ENCODE measurements at regions not wholly inside any gene's neighbourhood (a gene's known extent, or its start where the extent isn't known, plus 50 kb on each side); places are given as distances from the start of the nearest gene placed in this dataset.

GRCh38 chr12:126734710-126735109 lies 1532.3 kb upstream of the TMEM132C start:
- Histone ChIP-seq H3K4me2 (ENCODE audit: insufficient read depth, low read length) (no peak overlapping the region), H3K27me3 (ENCODE audit: control insufficient read depth in 2 of 2, insufficient read depth in 2 of 2, low read length in 2 of 2) (no peaks in the 10 kb centered on the region), H3K36me3 (ENCODE audit: control insufficient read depth in 2 of 2, extremely low read depth in 1 of 2, insufficient read depth in 2 of 2, low read length in 2 of 2) (no peaks in the 10 kb centered on the region), H2AFZ (ENCODE audit: low read depth, low read length) (no peak overlapping the region), H3K9ac (replicated peaks; ENCODE audit: extremely low read depth, insufficient read depth, low read length) (no peak overlapping the region), H3K9me1 (replicated peaks; ENCODE audit: control insufficient read depth, extremely low read depth, insufficient read depth, low read length) (no peaks in the 10 kb centered on the region), H3K4me1 (ENCODE audit: control insufficient read depth, extremely low read depth, insufficient read depth, low read length) (no peaks in the 10 kb centered on the region), H3K27ac (ENCODE audit: insufficient read depth, low read depth, low read length) (no peak overlapping the region), H3K79me2 (ENCODE audit: control insufficient read depth, insufficient read depth, low read length) (no peaks in the 10 kb centered on the region), H3K9me3 (replicated peaks; ENCODE audit: control insufficient read depth, insufficient read depth, low read length) (peaks cover 7% of the 10 kb centered on the region), H4K20me1 (replicated peaks; ENCODE audit: control insufficient read depth, extremely low read depth, insufficient read depth, low read length) (no peaks in the 10 kb centered on the region), H3K4me3 (replicated peaks in 1 of 3; ENCODE audit: insufficient read depth in 1 of 3, low read depth in 1 of 3, low read length in 3 of 3) (no peak overlapping the region)
- intact Hi-C loops (cut with micrococcal nuclease) (no loop called here), dilution Hi-C loops (cut with MboI; ENCODE audit: extremely low pct_ligation_motif_present, low sequenced_read_pairs) (no loop called here)
- BruUV-seq (replicated peaks): no TSS peak
- FAIRE-seq: no peak
- POLR2A ChIA-PET: no interaction called here
- CTCF ChIA-PET: no interaction called here
- DNase-seq (ENCODE audit: low read depth, low spot score): no peak
- no peak for TF ChIP-seq JUN (IDR thresholded peaks at IDR 0.05; ENCODE audit: borderline replicate concordance, insufficient read depth, insufficient read length, low read depth)
- TF ChIP-seq POLR2A (IDR thresholded peaks at IDR 0.05; ENCODE audit: low read depth, low read length): no peak
- TF ChIP-seq MAX (IDR thresholded peaks at IDR 0.05; ENCODE audit: insufficient read depth, insufficient read length): no peak
- no peak for TF ChIP-seq FOS (IDR thresholded peaks at IDR 0.05; ENCODE audit: borderline replicate concordance, insufficient read depth, low read length)
- no peak for TF ChIP-seq CTCF (IDR thresholded peaks at IDR 0.05; ENCODE audit: extremely low read depth in 1 of 2, insufficient read depth in 1 of 2, low read depth in 1 of 2, low read length in 2 of 2)

- intact Hi-C loops (cut with micrococcal nuclease): no loop called here
- Histone ChIP-seq H3K79me2 (ENCODE audit: control insufficient read depth, insufficient read depth, low read length) (no peaks in the 10 kb centered on the region), H3K9ac (replicated peaks; ENCODE audit: extremely low read depth, insufficient read depth, low read length) (no peak overlapping the region), H3K36me3 (ENCODE audit: control insufficient read depth in 2 of 2, extremely low read depth in 1 of 2, insufficient read depth in 2 of 2, low read length in 2 of 2) (no peaks in the 10 kb centered on the region), H3K4me2 (ENCODE audit: insufficient read depth, low read length) (no peak overlapping the region), H3K9me3 (replicated peaks; ENCODE audit: control insufficient read depth, insufficient read depth, low read length) (peaks cover 2% of the 10 kb centered on the region), H3K4me1 (ENCODE audit: control insufficient read depth, extremely low read depth, insufficient read depth, low read length) (no peaks in the 10 kb centered on the region), H3K27ac (ENCODE audit: insufficient read depth, low read depth, low read length) (no peak overlapping the region), H4K20me1 (replicated peaks; ENCODE audit: control insufficient read depth, extremely low read depth, insufficient read depth, low read length) (no peaks in the 10 kb centered on the region), H2AFZ (ENCODE audit: low read depth, low read length) (no peak overlapping the region), H3K27me3 (ENCODE audit: control insufficient read depth in 2 of 2, insufficient read depth in 2 of 2, low read length in 2 of 2) (no peaks in the 10 kb centered on the region), H3K9me1 (replicated peaks; ENCODE audit: control insufficient read depth, extremely low read depth, insufficient read depth, low read length) (no peaks in the 10 kb centered on the region), H3K4me3 (replicated peaks in 1 of 3; ENCODE audit: insufficient read depth in 1 of 3, low read depth in 1 of 3, low read length in 3 of 3) (no peak overlapping the region)
- dilution Hi-C loops (cut with MboI; ENCODE audit: extremely low pct_ligation_motif_present, low sequenced_read_pairs): no loop called here
- POLR2A ChIA-PET: no interaction called here
- no TSS peak for BruUV-seq (replicated peaks)
- no peak for TF ChIP-seq FOS (IDR thresholded peaks at IDR 0.05; ENCODE audit: borderline replicate concordance, insufficient read depth, low read length)
- no peak for TF ChIP-seq MYC (IDR thresholded peaks at IDR 0.05; ENCODE audit: low read depth, low read length)
- no peak for TF ChIP-seq CTCF (IDR thresholded peaks at IDR 0.05; ENCODE audit: extremely low read depth in 1 of 2, insufficient read depth in 1 of 2, low read depth in 1 of 2, low read length in 2 of 2)
- no peak for TF ChIP-seq POLR2A (IDR thresholded peaks at IDR 0.05; ENCODE audit: low read depth, low read length)
- no peak for TF ChIP-seq POLR2AphosphoS5 (IDR thresholded peaks at IDR 0.05; ENCODE audit: insufficient read depth, low read depth, low read length)
- DNase-seq (ENCODE audit: low read depth, low spot score): no peak
- FAIRE-seq: no peak
- CTCF ChIA-PET: no interaction called here
Measured at GRCh38 chr12:126741536-126742240, 1525.3 kb upstream of the TMEM132C start.

All from endothelial cell of umbilical vein (primary cell).